NCI-H82 treated with DMSO at 0.1 percent for 48 hours (cell line): ENCODE measurements at regions not wholly inside any gene's neighbourhood (a gene's known extent, or its start where the extent isn't known, plus 50 kb on each side); places are given as distances from the start of the nearest gene placed in this dataset.

ENCODE experiments used
- DNase-seq: peaks from one replicate; lab custom pipeline; 2025; ENCODE audit not compliant: unreplicated experiment; lab: John Stamatoyannopoulos, UW

- no peak for DNase-seq
Measured at GRCh38 chr5:74322944-74323343, 317.6 kb downstream of the ENC1 start.

GRCh38 chr5:74322191-74322590 lies 318.3 kb downstream of the ENC1 start:
- no peak for DNase-seq

GRCh38 chr5:74321326-74321725 lies 319.2 kb downstream of the ENC1 start:
- DNase-seq, result no peak

- DNase-seq, result no peak
Measured at GRCh38 chr5:74320526-74320925, 320.0 kb downstream of the ENC1 start.

GRCh38 chr5:74319076-74319475 lies 321.5 kb downstream of the ENC1 start:
- no peak for DNase-seq

- no peak for DNase-seq
Measured at GRCh38 chr5:74316064-74316603, 324.4 kb downstream of the ENC1 start.

- DNase-seq, result no peak
Measured at GRCh38 chr5:74314906-74315305, 325.6 kb downstream of the ENC1 start.

GRCh38 chr5:74313896-74314295 lies 326.6 kb downstream of the ENC1 start:
- DNase-seq, result no peak

- no peak for DNase-seq
Measured at GRCh38 chr5:74312746-74313145, 327.8 kb downstream of the ENC1 start.

- DNase-seq, result no peak
Measured at GRCh38 chr5:74311961-74312360, 328.6 kb downstream of the ENC1 start.

- DNase-seq, result no peak
Measured at GRCh38 chr5:74310997-74311930, 329.3 kb downstream of the ENC1 start.

- no peak for DNase-seq
Measured at GRCh38 chr5:74310386-74310785, 330.1 kb downstream of the ENC1 start.

GRCh38 chr5:74309050-74309449 lies 331.5 kb downstream of the ENC1 start:
- DNase-seq, result no peak

- DNase-seq, result no peak
Measured at GRCh38 chr5:74306845-74307244, 333.7 kb downstream of the ENC1 start.

- DNase-seq, result no peak
Measured at GRCh38 chr5:74304536-74304935, 336.0 kb downstream of the ENC1 start.

GRCh38 chr5:74303578-74303977 lies 336.9 kb downstream of the ENC1 start:
- DNase-seq, result no peak

- no peak for DNase-seq
Measured at GRCh38 chr5:74301576-74301975, 339.0 kb downstream of the ENC1 start.

- no peak for DNase-seq
Measured at GRCh38 chr5:74300808-74301389, 339.6 kb downstream of the ENC1 start.

GRCh38 chr5:74299833-74300232 lies 340.7 kb downstream of the ENC1 start:
- no peak for DNase-seq

- no peak for DNase-seq
Measured at GRCh38 chr5:74296685-74297408, 343.7 kb downstream of the ENC1 start.

GRCh38 chr5:74295676-74296075 lies 344.9 kb downstream of the ENC1 start:
- DNase-seq, result no peak

- DNase-seq, result no peak
Measured at GRCh38 chr5:74295141-74295540, 345.4 kb downstream of the ENC1 start.
